GM12892 (cell line): ENCODE measurements at regions not wholly inside any gene's neighbourhood (a gene's known extent, or its start where the extent isn't known, plus 50 kb on each side); places are given as distances from the start of the nearest gene placed in this dataset.

Experiments
- DNase-seq: peaks from one replicate; pipeline ENCODE4 v3.0.0; 2011; ENCODE audit not compliant: insufficient read length
- FAIRE-seq: peaks from 2 replicates; lab custom pipeline; 2011; peaks lifted over from hg19 to GRCh38; lab: Jason Lieb, UNC
- POLR2A ChIP-seq: IDR thresholded peaks from 2 replicates; pipeline ENCODE4 v1.6.1; 2011; ENCODE audit warnings: low read depth, low read length, control low read depth
- POLR2AphosphoS5 ChIP-seq: IDR thresholded peaks from 2 replicates; pipeline ENCODE4 v1.6.1; 2011; ENCODE audit warnings: low read depth, low read length, control low read depth
- TAF1 ChIP-seq: IDR thresholded peaks from 2 replicates; pipeline ENCODE4 v1.6.1; 2011; ENCODE audit warnings: low read depth, mild to moderate bottlenecking, control low read depth, low read length, borderline replicate concordance

DNA sequence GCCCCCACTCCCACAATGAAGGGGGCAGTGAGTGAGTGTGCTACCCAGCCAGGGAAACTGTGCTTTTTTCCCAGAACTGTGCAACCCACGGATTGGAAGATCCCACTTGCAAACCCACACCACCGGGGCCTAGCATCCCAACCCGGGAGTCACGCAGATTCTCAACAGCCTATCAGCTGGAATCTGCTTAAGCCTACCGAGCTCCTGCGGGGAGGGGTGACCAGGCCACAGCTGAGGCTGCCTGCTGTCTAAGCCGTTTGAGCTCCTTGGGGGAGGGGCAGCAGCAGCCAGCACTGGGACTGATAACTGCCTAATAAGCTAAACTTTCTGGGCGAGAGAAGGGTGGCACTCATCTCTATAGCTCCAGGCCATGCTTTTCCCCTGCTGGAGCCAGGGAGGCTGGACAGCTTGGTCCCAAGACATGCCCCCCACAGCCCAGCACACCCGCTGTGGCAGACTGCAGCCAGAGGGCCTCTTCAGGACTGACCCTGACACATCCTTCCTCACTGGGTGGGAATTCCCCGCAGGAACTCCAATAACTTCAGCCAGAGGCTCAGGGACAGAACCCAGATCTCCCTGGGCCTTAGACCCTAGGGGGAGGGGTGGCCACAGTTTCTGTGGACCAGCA lies 161.3 kb upstream of the MAGEB18 start:
- no peak for FAIRE-seq

DNA sequence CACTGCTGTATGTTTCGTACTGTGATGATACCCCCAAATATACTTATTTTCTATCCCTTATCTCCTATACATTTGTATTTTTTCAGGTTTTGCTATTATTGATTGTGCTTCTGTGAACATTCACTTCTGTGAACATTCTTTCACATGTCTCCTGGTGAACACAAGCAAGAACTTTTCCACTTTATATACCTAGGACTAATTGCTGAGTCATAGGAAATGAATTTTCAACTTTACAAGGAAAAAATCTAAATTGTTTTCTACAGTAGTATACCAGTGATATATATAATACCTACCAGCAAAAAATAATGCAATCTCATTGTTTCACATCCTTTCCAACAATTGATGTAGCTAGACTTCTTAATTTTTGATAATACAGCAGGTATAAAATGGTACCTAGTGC lies 139.5 kb upstream of the MAGEB18 start:
- FAIRE-seq (no peak), DNase-seq (no peak)
- no peak for TF ChIP-seq POLR2AphosphoS5
- TF ChIP-seq TAF1, result no peak
- TF ChIP-seq POLR2A, result no peak

More for the DNA sequence above, 161.3 kb upstream of the MAGEB18 start:
- DNase-seq, result no peak
- TF ChIP-seq POLR2A, result no peak
- no peak for TF ChIP-seq TAF1
- no peak for TF ChIP-seq POLR2AphosphoS5

DNA sequence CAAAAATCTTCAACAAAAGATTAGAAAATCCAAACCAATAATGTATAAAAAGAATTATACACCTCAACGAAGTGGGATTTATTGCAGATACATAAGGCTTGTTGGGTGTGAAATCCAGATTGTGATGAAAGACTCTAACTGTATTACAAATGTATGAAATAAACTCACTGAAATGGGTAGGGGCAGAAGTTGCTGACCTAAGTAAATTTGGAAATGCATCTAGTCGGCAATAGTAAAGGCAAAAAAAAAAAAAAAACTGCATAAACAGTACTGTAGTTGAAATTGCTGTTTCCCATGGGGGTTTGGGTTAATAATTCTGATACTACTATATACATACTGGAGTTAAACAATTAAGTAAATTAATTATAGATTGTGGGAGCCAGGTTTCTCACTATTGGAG lies 130.7 kb upstream of the MAGEB18 start:
- FAIRE-seq (no peak), DNase-seq (no peak)
- TF ChIP-seq POLR2A (no peak), TAF1 (no peak), POLR2AphosphoS5 (no peak)

DNA sequence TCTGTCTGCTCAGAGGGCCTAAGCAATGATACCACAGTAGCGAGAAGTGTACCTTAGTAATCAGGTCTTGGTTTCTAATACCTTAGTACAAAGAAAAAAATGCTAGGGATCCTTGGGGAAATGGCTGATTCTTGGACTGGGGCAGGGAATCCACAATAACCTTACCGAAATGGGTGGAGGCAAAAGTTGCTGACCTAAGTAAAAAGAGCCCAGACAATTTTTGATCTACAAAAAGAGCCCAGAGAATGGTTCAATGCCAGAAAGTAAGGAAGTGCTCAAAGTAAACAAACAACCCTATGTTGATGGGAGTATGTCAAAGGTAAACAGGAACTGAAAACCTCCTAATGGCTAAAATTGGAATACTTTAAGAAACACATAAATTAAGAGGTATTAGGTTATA lies 130.1 kb upstream of the MAGEB18 start:
- FAIRE-seq, result no peak
- TF ChIP-seq POLR2AphosphoS5, result no peak
- TF ChIP-seq POLR2A, result no peak
- no peak for TF ChIP-seq TAF1
- no peak for DNase-seq

DNA sequence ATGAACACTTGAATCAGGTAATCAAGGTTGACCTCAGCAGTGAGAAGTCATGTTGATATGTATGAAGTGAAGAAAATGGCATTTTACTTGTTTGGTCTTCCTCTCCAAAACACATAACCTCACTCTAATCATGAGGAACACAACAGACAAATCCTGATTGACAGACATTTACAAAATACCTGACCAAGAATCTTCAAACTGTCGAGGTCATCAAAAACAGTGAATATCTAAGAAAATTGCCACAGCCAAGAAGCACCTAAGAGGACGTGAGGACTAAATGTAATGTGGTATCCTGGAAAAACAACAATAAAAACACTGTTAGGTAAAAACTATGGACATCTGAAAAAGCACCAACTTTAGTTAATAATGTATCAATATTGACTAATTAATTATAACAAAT lies 129.5 kb upstream of the MAGEB18 start:
- DNase-seq (no peak), FAIRE-seq (no peak)
- no peak for TF ChIP-seq TAF1
- TF ChIP-seq POLR2A, result no peak
- TF ChIP-seq POLR2AphosphoS5, result no peak

DNA sequence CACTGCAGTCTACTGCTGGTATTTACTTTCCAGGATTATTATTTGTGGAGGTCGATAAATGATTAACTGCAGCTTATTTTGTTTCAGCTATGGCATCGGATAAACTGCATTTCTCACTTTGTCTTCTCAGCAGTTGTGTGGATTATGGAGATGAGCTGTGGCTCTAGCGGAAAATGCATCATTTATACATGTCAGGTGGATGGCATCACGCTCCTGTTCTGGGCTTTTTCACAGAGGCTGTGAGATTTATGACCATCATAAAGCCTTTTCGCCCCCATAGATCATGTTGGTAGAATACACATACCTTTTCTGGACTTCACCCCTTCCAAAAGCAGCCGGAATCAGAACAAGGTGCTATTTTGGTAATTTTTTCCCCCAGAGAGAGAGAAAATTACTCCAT lies 118.8 kb upstream of the MAGEB18 start:
- no peak for TF ChIP-seq POLR2A
- no peak for TF ChIP-seq TAF1
- no peak for TF ChIP-seq POLR2AphosphoS5
- DNase-seq (no peak), FAIRE-seq (no peak)

DNA sequence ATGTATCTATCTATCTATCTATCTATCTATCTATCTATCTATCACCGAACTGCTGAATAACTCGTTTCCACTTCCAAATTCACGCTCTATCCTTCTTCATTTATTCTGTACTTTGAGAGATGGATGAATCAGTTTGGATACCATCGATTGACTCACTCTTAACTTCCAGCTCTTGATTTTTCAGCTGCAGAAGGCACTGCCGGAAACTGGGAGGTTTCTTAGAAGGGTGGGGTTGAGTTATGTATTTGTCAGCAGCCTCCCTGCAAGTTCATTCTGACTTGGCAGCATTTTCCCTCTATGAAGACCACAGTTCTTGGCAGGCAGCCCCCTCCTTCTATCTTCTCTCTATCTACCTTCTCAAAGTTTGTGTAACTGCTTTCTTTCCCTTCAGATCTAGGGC lies 112.0 kb upstream of the MAGEB18 start:
- FAIRE-seq, result no peak
- TF ChIP-seq TAF1 (no peak), POLR2A (no peak), POLR2AphosphoS5 (no peak)
- DNase-seq, result no peak

DNA sequence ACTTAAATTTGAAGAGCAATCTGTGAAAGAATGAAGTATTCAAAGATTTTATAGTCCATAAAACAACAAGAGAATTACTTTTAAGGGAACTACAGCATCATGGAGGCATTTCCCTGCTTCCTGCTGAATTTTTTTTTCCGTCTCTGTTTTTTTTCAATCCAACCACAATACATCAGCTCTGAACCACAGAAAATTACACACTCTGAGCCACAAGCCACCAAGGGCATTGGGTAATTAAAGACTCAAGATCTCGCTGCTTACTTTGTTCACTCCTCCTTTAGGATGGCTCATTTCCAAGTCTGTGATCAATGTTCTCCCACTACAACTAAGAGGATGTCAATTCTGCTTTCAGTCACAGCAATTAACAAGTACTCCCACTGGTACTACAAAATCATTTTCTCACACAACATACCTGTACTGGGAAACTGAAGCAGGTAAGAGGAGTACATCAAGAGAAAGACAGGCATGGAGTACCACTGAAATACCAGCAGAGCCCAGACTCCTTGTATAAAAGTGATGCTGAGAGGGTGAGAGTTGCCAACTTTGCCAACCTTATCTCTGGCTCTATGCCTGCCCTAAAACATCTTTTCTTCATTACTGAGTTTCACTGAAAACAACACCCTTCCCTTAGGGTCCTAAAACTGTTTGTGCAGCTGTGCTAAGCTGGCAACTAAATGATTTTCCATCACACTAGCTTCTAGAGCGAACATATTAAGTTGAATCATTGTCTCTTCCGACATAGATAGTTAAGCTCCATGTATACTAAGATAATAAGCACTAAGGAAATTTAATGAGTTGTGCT lies 105.8 kb upstream of the MAGEB18 start:
- FAIRE-seq (no peak), DNase-seq (no peak)
- no peak for TF ChIP-seq POLR2AphosphoS5
- no peak for TF ChIP-seq POLR2A
- TF ChIP-seq TAF1, result no peak

DNA sequence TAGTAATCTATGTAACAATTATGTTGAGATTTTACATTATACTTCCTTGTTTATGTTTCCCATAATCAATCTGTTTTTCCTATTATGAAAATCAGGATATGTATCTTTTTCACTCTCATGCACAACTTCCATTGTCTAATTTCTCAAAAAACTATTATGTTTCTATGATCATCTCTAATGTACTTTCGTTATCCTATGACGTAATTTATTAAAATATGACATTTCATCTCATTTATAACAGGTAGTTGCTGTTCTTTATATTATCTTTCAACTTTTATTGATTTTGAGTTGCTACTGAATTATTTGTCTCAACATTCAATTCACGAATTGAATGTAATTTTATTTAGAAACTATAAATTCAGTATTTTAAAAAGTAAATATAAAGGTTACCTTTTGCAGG lies 100.8 kb upstream of the MAGEB18 start:
- DNase-seq (no peak), FAIRE-seq (no peak)
- TF ChIP-seq POLR2A, result no peak
- TF ChIP-seq TAF1, result no peak
- TF ChIP-seq POLR2AphosphoS5, result no peak

DNA sequence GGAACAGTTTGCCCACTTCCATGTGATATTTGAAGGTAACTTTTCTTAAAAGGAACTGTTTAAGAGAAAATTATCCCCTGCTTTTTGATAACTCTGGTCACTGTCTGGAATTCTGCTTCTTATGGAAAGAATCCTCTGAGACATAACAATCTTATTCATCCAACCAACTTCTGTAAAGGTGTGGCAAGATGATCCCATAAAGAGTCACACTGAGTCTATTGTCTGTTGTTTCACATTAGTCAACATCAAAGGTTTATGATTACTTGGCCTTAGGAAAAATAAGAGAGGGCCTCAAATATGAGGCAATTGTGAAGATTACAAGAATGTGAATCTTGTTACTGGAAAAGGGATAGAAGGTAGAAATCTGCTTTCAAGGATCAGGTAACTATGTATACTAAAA lies 88.0 kb upstream of the MAGEB18 start:
- FAIRE-seq, result no peak
- no peak for TF ChIP-seq POLR2AphosphoS5
- TF ChIP-seq POLR2A, result no peak
- no peak for TF ChIP-seq TAF1
- no peak for DNase-seq

DNA sequence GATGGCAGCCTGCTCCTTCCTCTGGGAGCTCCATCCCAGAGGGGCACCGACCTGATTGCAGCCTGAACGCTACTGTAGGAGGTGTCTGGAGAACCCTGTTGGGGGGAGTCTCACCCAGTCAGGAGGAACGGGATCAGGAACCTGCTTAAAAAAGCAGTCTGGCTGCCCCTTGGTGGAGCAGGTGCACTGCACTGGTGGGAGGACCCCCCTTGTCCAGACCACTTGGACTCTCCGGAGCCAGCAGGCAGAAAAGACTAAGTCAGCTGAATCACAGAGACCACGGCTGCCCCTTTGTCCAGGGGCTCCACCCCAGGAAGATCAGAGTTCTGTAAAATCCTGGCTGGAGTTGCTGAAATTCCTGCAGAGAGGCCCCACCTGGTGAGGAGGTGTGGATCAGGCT lies 67.3 kb upstream of the MAGEB18 start:
- DNase-seq (no peak), FAIRE-seq (no peak)
- no peak for TF ChIP-seq POLR2AphosphoS5

DNA sequence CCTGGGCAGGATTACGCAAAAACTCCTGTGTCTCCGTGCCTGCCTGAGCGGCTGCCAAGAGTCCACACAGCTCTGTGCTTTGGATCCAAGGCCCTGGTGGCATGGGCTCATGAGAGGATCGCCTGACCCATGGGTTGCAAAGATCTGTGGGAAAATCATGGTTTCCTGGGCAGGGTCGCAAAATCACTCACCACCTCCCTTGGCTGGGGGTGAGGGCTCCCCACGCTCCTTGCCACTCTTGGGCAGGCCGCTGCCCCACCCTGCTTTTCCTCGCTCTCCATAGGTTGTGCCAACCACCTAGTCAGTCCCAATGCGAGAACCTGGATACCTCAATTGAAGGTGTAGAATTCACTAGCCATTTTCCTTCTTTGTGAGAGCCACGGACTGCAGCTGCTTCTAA lies 66.5 kb upstream of the MAGEB18 start:
- TF ChIP-seq TAF1 (no peak), POLR2AphosphoS5 (no peak), POLR2A (no peak)
- DNase-seq (no peak), FAIRE-seq (no peak)
